ENCODE measurements at regions not wholly inside any gene's neighbourhood (a gene's known extent, or its start where the extent isn't known, plus 50 kb on each side); places are given as distances from the start of the nearest gene placed in this dataset.

GRCh38 chr14:54282849-54283248, 114.0 kb upstream of the CDKN3 start:
- Histone ChIP-seq H3K4me1 (ENCODE audit: control insufficient read depth, low read length) (peaks cover 4% of the 10 kb centered on the region; the same call in 1 of the 2 replicates), H3K27ac (ENCODE audit: low read depth, low read length) (no peak overlapping the region), H3F3A (ENCODE audit: control insufficient read depth, insufficient read depth) (no peaks in the 10 kb centered on the region), H3K4me2 (ENCODE audit: low read length) (no peak overlapping the region), H4K20me1 (ENCODE audit: control insufficient read depth, insufficient read depth, low read depth, low read length) (no peaks in the 10 kb centered on the region), H3K4me3 (ENCODE audit: low read length) (no peak overlapping the region), H3K36me3 (ENCODE audit: control insufficient read depth, low read length) (no peaks in the 10 kb centered on the region), H3K27me3 (ENCODE audit: control insufficient read depth, low read length) (no peaks in the 10 kb centered on the region), H3K79me2 (ENCODE audit: control insufficient read depth, low read length) (no peaks in the 10 kb centered on the region), H3K9me2 (replicated peaks; ENCODE audit: control insufficient read depth, low read length) (no peaks in the 10 kb centered on the region), H3K9me3 (ENCODE audit: control insufficient read depth, insufficient read depth, low read length) (no peaks in the 10 kb centered on the region)
- TF ChIP-seq EZH2phosphoT487 (IDR thresholded peaks at IDR 0.05; ENCODE audit: borderline replicate concordance, low read length) = no peak
- TF ChIP-seq CTCF (IDR thresholded peaks at IDR 0.05; ENCODE audit: low read depth, low read length, poor library complexity, severe bottlenecking) = no peak

- no peaks in the 10 kb centered on the region for H3K79me2 ChIP-seq (ENCODE audit: control insufficient read depth, low read length)
- H3F3A ChIP-seq (ENCODE audit: control insufficient read depth, insufficient read depth) = no peaks in the 10 kb centered on the region
- H3K36me3 ChIP-seq (ENCODE audit: control insufficient read depth, low read length) = no peaks in the 10 kb centered on the region
- no peaks in the 10 kb centered on the region for H3K9me2 ChIP-seq (replicated peaks; ENCODE audit: control insufficient read depth, low read length)
- TF ChIP-seq CTCF (IDR thresholded peaks at IDR 0.05; ENCODE audit: low read depth, low read length, poor library complexity, severe bottlenecking) (no peak), EZH2phosphoT487 (IDR thresholded peaks at IDR 0.05; ENCODE audit: borderline replicate concordance, low read length) (no peak)
- H3K4me1 ChIP-seq (ENCODE audit: control insufficient read depth, low read length) = no peaks in the 10 kb centered on the region
- no peak overlapping the region for H3K4me3 ChIP-seq (ENCODE audit: low read length)
- no peaks in the 10 kb centered on the region for H3K27me3 ChIP-seq (ENCODE audit: control insufficient read depth, low read length)
- H3K27ac ChIP-seq (ENCODE audit: low read depth, low read length) = no peak overlapping the region
- no peaks in the 10 kb centered on the region for H4K20me1 ChIP-seq (ENCODE audit: control insufficient read depth, insufficient read depth, low read depth, low read length)
- no peak overlapping the region for H3K4me2 ChIP-seq (ENCODE audit: low read length)
- H3K9me3 ChIP-seq (ENCODE audit: control insufficient read depth, insufficient read depth, low read length) = no peaks in the 10 kb centered on the region
These were observed 111.8 kb upstream of the CDKN3 start for GRCh38 chr14:54285030-54285429.

GRCh38 chr14:54291491-54292191, 105.2 kb upstream of the CDKN3 start:
- Histone ChIP-seq H3K4me3 (ENCODE audit: low read length) (no peak overlapping the region), H3K79me2 (ENCODE audit: control insufficient read depth, low read length) (no peaks in the 10 kb centered on the region), H3K4me1 (ENCODE audit: control insufficient read depth, low read length) (no peaks in the 10 kb centered on the region), H4K20me1 (ENCODE audit: control insufficient read depth, insufficient read depth, low read depth, low read length) (no peaks in the 10 kb centered on the region), H3K36me3 (ENCODE audit: control insufficient read depth, low read length) (no peaks in the 10 kb centered on the region), H3F3A (ENCODE audit: control insufficient read depth, insufficient read depth) (no peaks in the 10 kb centered on the region), H3K27ac (ENCODE audit: low read depth, low read length) (no peak overlapping the region), H3K27me3 (ENCODE audit: control insufficient read depth, low read length) (peaks cover 12% of the 10 kb centered on the region; the same call in 1 of the 2 replicates), H3K9me2 (replicated peaks; ENCODE audit: control insufficient read depth, low read length) (no peaks in the 10 kb centered on the region), H3K9me3 (ENCODE audit: control insufficient read depth, insufficient read depth, low read length) (no peaks in the 10 kb centered on the region), H3K4me2 (ENCODE audit: low read length) (no peak overlapping the region)
- TF ChIP-seq CTCF (IDR thresholded peaks at IDR 0.05; ENCODE audit: low read depth, low read length, poor library complexity, severe bottlenecking) (no peak), EZH2phosphoT487 (IDR thresholded peaks at IDR 0.05; ENCODE audit: borderline replicate concordance, low read length) (no peak)
